Chondrocyte (in vitro differentiated cells): ENCODE measurements at regions not wholly inside any gene's neighbourhood (a gene's known extent, or its start where the extent isn't known, plus 50 kb on each side); places are given as distances from the start of the nearest gene placed in this dataset.

ENCODE experiments used
- DNase-seq: peaks from one replicate; pipeline ENCODE4 v3.0.0; 2021; ENCODE audit warnings: mixed read lengths, low spot score
- H3K27ac Mint-ChIP-seq: one replicate; pipeline ENCODE4 v1.8.0; 2021; ENCODE audit warnings: mild to moderate bottlenecking, moderate library complexity, mixed read lengths; ENCODE audit not compliant: unreplicated experiment
- H3K27me3 Mint-ChIP-seq: 2 replicates; pipeline ENCODE4 v1.8.0; 2021; ENCODE audit warnings: low read depth, mixed read lengths
- H3K36me3 Mint-ChIP-seq: 2 replicates; pipeline ENCODE4 v1.8.0; 2021; ENCODE audit warnings: low read depth, mixed read lengths
- H3K4me1 Mint-ChIP-seq: 2 replicates; pipeline ENCODE4 v1.8.0; 2021; ENCODE audit warnings: low read depth, mild to moderate bottlenecking, mixed read lengths
- H3K4me3 Mint-ChIP-seq: one replicate; pipeline ENCODE4 v1.8.0; 2021; ENCODE audit warnings: mild to moderate bottlenecking, moderate library complexity, mixed read lengths; ENCODE audit not compliant: unreplicated experiment
- H3K9me3 Mint-ChIP-seq: 2 replicates; pipeline ENCODE4 v1.8.0; 2021; ENCODE audit warnings: low read depth, mixed read lengths
- TF ChIP-seq, protein P1 (sequence below): fragments of 200-600 bp; sonication (generic); IDR thresholded peaks from 2 replicates; pipeline ENCODE4 v1.5.0; 2021; ENCODE audit warnings: antibody characterized with exemption, mild to moderate bottlenecking, moderate library complexity

DNA sequence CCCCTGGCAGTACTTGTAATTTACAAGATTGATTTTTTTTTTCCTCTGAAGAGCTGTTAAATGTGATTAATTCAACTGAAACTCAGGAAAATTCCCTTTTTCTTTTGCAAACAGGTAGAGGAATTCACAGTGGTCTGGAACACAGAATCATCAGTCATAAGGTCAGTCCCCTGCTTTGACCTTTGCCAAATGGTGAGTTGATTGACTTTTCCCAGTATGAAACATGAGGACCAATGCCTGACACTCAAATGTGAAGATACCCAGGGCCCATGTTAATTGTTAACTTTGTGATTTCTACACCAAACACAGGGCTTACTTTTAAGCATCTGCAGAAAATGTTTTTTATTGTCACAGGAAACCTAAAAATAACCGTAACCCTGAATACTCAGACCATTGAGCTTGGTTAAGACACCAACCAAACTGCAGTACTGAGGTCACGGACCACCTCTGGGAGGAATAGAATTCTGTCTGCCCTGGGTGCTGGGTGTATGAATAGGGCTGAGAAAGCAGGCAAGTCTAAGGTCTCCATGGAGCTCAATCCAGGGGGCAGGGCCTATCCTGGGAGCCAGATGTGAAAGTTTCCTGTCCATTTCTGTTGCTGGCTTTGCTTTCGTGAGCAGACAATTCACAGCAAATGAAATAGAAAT is 192.4 kb downstream of the TMX1 start:
- DNase-seq, result no peak
- no peak overlapping the region for H3K4me3 Mint-ChIP-seq
- TF ChIP-seq, protein P1, sequence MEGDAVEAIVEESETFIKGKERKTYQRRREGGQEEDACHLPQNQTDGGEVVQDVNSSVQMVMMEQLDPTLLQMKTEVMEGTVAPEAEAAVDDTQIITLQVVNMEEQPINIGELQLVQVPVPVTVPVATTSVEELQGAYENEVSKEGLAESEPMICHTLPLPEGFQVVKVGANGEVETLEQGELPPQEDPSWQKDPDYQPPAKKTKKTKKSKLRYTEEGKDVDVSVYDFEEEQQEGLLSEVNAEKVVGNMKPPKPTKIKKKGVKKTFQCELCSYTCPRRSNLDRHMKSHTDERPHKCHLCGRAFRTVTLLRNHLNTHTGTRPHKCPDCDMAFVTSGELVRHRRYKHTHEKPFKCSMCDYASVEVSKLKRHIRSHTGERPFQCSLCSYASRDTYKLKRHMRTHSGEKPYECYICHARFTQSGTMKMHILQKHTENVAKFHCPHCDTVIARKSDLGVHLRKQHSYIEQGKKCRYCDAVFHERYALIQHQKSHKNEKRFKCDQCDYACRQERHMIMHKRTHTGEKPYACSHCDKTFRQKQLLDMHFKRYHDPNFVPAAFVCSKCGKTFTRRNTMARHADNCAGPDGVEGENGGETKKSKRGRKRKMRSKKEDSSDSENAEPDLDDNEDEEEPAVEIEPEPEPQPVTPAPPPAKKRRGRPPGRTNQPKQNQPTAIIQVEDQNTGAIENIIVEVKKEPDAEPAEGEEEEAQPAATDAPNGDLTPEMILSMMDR, result no peak
- no peaks in the 10 kb centered on the region for H3K27me3 Mint-ChIP-seq
- H3K4me1 Mint-ChIP-seq, result peaks cover 32% of the 10 kb centered on the region
- no peaks in the 10 kb centered on the region for H3K36me3 Mint-ChIP-seq
- H3K27ac Mint-ChIP-seq, result no peak overlapping the region
- no peaks in the 10 kb centered on the region for H3K9me3 Mint-ChIP-seq

DNA sequence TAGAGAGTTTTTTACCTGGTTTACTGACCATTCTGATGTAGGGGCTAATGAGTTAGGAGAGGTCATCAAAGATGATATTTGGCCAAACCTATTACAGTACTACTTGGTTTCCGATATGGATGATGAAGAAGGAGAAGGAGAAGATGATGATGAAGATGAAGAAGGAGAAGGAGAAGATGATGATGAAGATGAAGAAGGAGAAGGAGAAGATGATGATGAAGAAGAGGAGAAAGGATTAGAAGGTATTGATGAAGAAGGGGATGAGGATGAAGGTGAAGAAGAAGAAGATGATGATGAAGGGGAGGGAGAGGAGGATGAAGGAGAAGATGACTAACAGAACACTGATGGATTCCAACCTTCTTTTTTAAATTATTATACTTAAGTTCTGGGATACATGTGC is 196.6 kb downstream of the TMX1 start:
- no peaks in the 10 kb centered on the region for H3K27me3 Mint-ChIP-seq
- H3K4me3 Mint-ChIP-seq, result no peak overlapping the region
- peaks cover 18% of the 10 kb centered on the region for H3K4me1 Mint-ChIP-seq
- TF ChIP-seq, protein P1, result no peak
- DNase-seq, result no peak
- no peaks in the 10 kb centered on the region for H3K36me3 Mint-ChIP-seq
- H3K27ac Mint-ChIP-seq, result no peak overlapping the region
- no peaks in the 10 kb centered on the region for H3K9me3 Mint-ChIP-seq

DNA sequence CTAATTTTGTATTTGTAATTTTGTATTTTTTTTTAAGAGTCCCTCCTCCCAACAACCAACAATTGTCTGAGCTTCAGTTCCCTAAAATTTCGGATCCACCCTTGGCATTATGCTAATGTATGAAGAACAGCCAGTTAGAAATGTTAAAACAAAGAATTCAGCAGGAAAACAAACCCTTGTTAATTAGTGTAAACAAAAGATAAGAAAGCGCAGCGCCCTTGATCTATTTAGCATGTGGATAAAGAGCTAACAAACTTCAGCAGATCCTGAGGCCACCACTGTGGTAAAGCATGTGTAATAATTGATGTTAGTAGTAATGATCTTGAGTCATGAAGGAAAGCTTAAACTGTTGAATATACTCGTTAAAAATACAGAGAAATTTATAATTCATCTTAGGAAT is 199.8 kb downstream of the TMX1 start:
- no peaks in the 10 kb centered on the region for H3K36me3 Mint-ChIP-seq
- no peak for DNase-seq
- no peak overlapping the region for H3K4me3 Mint-ChIP-seq
- peaks cover 38% of the 10 kb centered on the region for H3K4me1 Mint-ChIP-seq
- no peaks in the 10 kb centered on the region for H3K9me3 Mint-ChIP-seq
- no peaks in the 10 kb centered on the region for H3K27me3 Mint-ChIP-seq
- TF ChIP-seq, protein P1, result no peak
- H3K27ac Mint-ChIP-seq, result no peak overlapping the region

DNA sequence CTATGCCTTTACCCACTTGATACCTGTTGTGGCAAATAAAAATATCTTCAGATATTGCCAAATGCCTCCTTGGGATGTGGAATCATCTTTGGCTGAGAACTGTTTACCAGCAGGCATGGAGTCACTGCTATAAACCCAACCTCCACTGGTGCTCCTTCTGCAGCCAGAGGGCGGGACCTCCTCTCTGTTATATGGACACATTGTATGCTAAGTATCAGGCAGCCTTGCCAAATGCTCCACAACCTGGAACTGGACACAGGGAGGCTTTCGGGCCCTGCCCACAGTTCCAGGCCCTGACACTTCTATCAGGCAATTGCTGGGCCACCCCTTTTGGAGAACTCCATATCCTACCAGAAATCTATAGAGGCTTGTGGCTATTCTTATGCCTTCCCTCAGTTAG is 201.0 kb downstream of the TMX1 start:
- H3K27me3 Mint-ChIP-seq, result no peaks in the 10 kb centered on the region
- H3K36me3 Mint-ChIP-seq, result no peaks in the 10 kb centered on the region
- H3K27ac Mint-ChIP-seq, result no peak overlapping the region
- TF ChIP-seq, protein P1, result no peak
- no peak overlapping the region for H3K4me3 Mint-ChIP-seq
- H3K9me3 Mint-ChIP-seq, result no peaks in the 10 kb centered on the region
- peaks cover 38% of the 10 kb centered on the region for H3K4me1 Mint-ChIP-seq
- DNase-seq, result no peak

DNA sequence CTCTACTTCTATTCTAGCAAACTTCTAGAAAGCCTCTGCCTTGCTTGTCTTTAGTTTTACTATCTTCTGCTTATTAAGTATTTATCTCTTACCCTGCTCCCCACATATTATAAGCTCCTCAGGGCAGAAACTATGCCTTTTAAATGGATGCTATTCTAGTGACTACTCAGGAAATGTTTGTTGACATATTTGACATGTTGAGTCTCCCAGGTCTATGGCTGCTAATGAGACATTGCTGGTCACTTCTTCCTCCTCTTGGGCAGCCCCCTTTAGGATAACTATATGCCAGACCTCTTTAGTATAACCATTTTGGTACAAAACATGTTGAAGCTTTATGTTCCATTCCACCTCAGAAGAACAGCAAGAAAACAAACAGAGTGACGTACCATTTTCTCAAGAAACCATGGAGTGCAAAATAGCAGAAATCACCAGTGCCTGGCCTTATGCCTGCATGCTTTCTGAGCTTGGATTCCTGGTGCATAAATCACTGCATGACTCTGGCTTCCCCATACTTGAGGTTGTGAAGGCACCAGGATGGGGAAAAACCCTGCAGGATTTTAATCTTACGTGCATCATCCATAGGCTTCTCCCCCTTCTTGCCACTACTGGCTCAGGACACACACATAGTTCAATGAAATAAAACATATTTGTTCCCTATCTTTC is 202.6 kb downstream of the TMX1 start:
- Mint-ChIP-seq H3K4me3 (no peak overlapping the region), H3K27me3 (no peaks in the 10 kb centered on the region)
- DNase-seq, result no peak

More for the DNA sequence above, 202.6 kb downstream of the TMX1 start:
- TF ChIP-seq, protein P1, result no peak
- H3K36me3 Mint-ChIP-seq, result no peaks in the 10 kb centered on the region
- H3K9me3 Mint-ChIP-seq, result no peaks in the 10 kb centered on the region
- H3K4me1 Mint-ChIP-seq, result peaks cover 49% of the 10 kb centered on the region
- peak overlapping the region; percentile 98 for H3K27ac Mint-ChIP-seq
